PFSK-1 (cell line): ENCODE measurements at regions not wholly inside any gene's neighbourhood (a gene's known extent, or its start where the extent isn't known, plus 50 kb on each side); places are given as distances from the start of the nearest gene placed in this dataset.

Experiments used
- FOXP2 ChIP-seq: optimal IDR thresholded peaks from 2 replicates; pipeline ENCODE3; 2011; ENCODE audit warnings: borderline replicate concordance, control low read depth, inconsistent platforms; ENCODE audit not compliant: insufficient read depth; ENCODE audit errors: extremely low read length, extremely low read depth
- POLR2AphosphoS5 ChIP-seq: IDR thresholded peaks from 2 replicates; pipeline ENCODE4 v1.6.1; 2012; ENCODE audit warnings: low read depth, mild to moderate bottlenecking, control low read depth, low read length, moderate library complexity
- SIN3A ChIP-seq: IDR thresholded peaks from 2 replicates; pipeline ENCODE4 v1.6.1; 2012; ENCODE audit warnings: mild to moderate bottlenecking, low read length, moderate library complexity, borderline replicate concordance; ENCODE audit not compliant: insufficient read depth
- TAF1 ChIP-seq: IDR thresholded peaks from 2 replicates; pipeline ENCODE4 v1.6.1; 2012; ENCODE audit warnings: low read length, control low read depth, borderline replicate concordance; ENCODE audit not compliant: insufficient read depth
- TF ChIP-seq, protein P1 (sequence below), 2 experiments: IDR thresholded peaks; 2 replicates each; pipeline versions ENCODE4 v1.6.1 to v1.8.0; 2011 to 2012; ENCODE audit warnings: low read depth in 2 of 2, low read length in 2 of 2, control low read depth in 1 of 2, inconsistent platforms in 1 of 2, mild to moderate bottlenecking in 1 of 2, moderate library complexity in 1 of 2; ENCODE audit not compliant: insufficient read depth in 1 of 2

DNA sequence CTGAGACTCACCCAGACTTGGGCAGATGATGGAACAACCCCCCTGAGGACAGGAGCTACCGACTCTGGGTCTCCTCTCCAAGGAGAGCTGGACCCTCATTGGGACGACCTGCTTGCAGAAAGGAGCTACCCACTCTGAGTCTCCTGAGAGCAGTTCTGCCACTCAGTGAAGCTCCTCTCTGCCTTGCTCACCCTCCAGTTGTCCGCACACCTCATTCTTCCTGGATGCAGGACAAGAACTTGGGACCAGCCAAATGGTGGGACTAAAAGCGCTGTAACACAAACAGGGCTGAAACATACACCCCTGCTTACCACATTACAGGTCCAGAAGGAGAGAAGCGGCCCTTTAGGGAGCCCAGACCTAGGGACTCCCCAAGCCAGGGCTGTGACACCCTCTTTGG is 124.9 kb upstream of the CCDC150 start:
- TF ChIP-seq, protein P1, sequence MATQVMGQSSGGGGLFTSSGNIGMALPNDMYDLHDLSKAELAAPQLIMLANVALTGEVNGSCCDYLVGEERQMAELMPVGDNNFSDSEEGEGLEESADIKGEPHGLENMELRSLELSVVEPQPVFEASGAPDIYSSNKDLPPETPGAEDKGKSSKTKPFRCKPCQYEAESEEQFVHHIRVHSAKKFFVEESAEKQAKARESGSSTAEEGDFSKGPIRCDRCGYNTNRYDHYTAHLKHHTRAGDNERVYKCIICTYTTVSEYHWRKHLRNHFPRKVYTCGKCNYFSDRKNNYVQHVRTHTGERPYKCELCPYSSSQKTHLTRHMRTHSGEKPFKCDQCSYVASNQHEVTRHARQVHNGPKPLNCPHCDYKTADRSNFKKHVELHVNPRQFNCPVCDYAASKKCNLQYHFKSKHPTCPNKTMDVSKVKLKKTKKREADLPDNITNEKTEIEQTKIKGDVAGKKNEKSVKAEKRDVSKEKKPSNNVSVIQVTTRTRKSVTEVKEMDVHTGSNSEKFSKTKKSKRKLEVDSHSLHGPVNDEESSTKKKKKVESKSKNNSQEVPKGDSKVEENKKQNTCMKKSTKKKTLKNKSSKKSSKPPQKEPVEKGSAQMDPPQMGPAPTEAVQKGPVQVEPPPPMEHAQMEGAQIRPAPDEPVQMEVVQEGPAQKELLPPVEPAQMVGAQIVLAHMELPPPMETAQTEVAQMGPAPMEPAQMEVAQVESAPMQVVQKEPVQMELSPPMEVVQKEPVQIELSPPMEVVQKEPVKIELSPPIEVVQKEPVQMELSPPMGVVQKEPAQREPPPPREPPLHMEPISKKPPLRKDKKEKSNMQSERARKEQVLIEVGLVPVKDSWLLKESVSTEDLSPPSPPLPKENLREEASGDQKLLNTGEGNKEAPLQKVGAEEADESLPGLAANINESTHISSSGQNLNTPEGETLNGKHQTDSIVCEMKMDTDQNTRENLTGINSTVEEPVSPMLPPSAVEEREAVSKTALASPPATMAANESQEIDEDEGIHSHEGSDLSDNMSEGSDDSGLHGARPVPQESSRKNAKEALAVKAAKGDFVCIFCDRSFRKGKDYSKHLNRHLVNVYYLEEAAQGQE (IDR thresholded peaks at IDR 0.05; ENCODE audit: insufficient read depth in 1 of 2, low read depth in 2 of 2, low read length in 2 of 2), result no peak
- TF ChIP-seq POLR2AphosphoS5 (no peak), SIN3A (no peak), TAF1 (no peak), FOXP2 (no peak)

DNA sequence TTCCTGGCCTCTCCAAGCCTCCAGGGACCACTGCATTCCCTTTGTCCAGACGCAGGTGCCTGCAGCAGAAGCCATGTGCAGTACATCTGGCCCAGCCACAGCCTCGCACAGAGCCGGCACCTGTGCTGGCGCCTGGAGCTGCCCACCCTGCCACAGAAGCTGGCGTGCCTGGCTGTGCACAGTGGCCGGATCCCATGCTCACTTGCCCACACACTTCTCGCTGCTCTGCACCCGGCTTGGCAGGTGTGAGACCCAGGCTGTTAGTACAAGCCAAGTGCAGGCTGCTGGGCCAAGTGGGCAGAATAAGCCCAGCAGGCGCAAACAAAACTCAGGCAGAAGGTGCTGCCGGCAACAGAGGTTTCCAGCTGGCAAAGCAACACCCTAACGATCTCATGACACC is 124.5 kb upstream of the CCDC150 start:
- TF ChIP-seq POLR2AphosphoS5 (no peak), FOXP2 (no peak), SIN3A (no peak), TAF1 (no peak)
- TF ChIP-seq, protein P1 (IDR thresholded peaks at IDR 0.05; ENCODE audit: insufficient read depth in 1 of 2, low read depth in 2 of 2, low read length in 2 of 2), result no peak

DNA sequence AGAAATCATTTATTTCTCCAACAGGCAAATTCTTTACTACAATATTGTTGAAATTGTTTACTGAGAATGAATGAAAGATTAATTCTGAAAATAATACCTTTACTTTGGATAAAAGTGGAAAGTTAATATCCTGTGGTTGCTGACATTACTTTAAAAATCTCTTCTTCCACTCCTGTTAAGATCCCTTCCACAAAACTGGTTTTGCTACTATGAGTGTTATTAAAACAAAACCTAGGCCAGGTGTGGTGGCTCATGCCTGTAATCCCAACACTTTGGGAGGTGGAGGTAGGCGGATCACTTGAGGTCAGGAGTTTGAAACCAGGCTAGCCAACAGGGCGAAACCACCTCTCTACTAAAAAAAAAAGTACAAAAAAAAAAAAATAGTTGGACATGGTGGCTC is 123.9 kb upstream of the CCDC150 start:
- no peak for TF ChIP-seq POLR2AphosphoS5
- no peak for TF ChIP-seq FOXP2
- no peak for TF ChIP-seq TAF1
- TF ChIP-seq, protein P1 (IDR thresholded peaks at IDR 0.05; ENCODE audit: insufficient read depth in 1 of 2, low read depth in 2 of 2, low read length in 2 of 2), result no peak
- TF ChIP-seq SIN3A, result no peak

DNA sequence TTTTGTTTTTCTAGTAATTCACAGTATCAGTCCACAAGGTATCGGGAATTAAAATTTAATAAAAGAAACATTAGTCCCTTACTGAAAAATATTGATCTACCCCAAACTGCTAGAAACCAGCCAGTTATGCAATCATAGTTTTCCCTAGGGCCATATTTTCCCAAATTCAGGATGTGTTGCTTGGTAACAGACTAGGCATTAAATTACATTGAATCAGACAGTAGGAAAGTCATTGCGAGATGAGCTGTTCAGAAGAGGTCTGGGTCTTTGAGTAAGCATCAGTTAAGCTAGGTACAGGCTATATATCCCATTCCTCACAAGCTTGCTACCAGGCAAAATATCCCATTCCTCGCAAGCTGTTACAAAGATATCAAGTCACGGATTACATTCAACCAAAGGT is 123.0 kb upstream of the CCDC150 start:
- no peak for TF ChIP-seq FOXP2
- TF ChIP-seq, protein P1 (IDR thresholded peaks at IDR 0.05; ENCODE audit: insufficient read depth in 1 of 2, low read depth in 2 of 2, low read length in 2 of 2), result no peak
- TF ChIP-seq SIN3A, result no peak
- TF ChIP-seq POLR2AphosphoS5, result no peak
- no peak for TF ChIP-seq TAF1

DNA sequence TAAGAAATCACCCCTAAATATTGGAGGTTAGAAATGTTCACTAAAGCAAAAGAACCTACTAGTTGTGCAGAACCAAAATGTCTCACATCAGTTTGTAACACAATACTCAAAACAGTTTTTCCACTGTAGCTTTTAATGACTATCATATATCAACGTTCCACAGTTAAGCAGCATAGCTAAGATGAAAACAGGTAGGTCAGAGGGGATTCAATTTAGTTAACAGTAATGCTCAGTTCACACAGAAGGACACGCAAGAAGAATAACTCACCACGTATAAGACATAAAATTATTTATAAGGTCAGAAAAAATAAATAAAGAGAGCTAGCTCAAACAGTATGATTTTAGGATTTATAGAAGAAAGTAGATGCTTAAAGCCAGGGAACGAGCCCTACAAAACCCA is 118.9 kb upstream of the CCDC150 start:
- TF ChIP-seq FOXP2 (no peak), TAF1 (no peak), POLR2AphosphoS5 (no peak), SIN3A (no peak)
- TF ChIP-seq, protein P1 (IDR thresholded peaks at IDR 0.05; ENCODE audit: insufficient read depth in 1 of 2, low read depth in 2 of 2, low read length in 2 of 2), result no peak
